Pons (tissue), 1 donor: ENCODE measurements at regions not wholly inside any gene's neighbourhood (a gene's known extent, or its start where the extent isn't known, plus 50 kb on each side); places are given as distances from the start of the nearest gene placed in this dataset.
"Not testable (repeated sequence)": the region's sequence is repeated elsewhere in the genome, so short reads cannot be mapped to it uniquely, and the experiment has no call there.

Experiments
- DNase-seq: peaks from one replicate; pipeline ENCODE4 v3.0.0-alpha.2; 2016; ENCODE audit warnings: low spot score

DNA sequence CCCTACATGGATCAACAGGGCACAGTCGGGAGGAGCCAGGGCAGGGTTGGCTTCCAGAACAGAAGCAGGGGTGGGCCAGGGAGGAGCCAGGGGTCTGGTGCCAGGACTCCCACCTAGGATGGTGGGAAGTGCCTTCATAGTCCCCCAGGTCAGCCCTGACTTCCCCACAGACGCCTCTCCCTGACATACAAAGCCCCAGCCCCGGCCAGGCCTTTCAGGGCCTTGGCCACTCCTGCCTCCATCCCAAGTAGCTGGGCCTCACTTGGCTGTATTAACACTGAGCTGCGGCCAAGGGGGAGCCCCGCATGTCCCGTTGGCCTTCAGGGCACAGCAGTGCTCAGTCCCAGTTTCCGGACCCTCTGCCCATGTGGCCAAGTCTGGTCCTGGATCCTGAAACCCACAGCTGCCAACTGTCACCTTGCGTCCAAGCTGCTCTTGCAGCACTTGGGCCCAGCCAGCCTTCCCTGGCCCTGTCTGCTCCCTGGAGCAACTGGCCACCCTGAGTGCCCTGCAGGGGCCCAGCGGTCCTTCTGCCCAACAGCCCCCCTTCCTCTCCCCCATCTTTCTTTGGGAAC is 627.8 kb downstream of the MATN1 start:
- no peak for DNase-seq

- no peak for DNase-seq
Measured at GRCh38 chr1:30095051-30095450, 628.3 kb downstream of the MATN1 start.

DNA sequence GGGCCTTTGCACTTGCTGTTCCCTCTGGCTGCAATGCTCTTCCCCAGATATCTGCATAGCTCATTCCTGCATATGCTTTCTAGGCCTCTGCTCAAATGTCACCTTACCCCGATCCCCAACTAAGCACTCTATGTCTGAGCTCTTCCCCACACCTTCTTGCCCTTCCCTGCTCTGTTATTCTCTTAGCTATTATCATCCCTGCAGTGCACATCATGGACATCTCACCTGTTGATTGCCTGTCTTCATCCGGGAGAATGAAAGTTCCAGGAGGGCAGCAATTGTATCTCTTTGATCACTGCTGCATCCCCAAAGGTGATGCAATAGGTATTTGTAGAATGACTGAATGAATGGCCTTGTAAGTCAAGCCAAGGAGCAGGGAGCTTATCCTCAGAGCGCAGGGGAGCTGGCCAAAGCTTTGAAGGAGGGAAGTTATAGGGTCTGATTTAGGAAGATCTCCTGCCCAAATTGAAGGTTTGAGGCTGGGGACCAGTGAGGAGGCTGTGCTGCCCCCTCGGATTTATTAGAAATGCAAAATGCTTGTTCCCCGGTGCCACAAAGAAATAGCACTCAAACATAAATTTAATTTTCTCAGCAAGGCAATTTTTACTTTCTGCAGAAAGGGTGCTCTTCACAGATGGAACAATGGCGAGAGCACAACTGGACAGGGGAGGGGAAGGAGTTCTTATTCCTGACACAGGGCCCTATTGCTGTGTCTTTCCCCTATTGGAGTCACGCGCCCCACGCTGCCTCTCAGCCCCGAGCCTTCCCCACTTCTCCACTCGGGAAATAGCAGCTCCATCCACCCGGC is 631.1 kb downstream of the MATN1 start:
- no peak for DNase-seq

GRCh38 chr1:30090162-30090820 is 633.1 kb downstream of the MATN1 start:
- no peak for DNase-seq

GRCh38 chr1:30089024-30089430 is 634.4 kb downstream of the MATN1 start:
- DNase-seq, result no peak

DNA sequence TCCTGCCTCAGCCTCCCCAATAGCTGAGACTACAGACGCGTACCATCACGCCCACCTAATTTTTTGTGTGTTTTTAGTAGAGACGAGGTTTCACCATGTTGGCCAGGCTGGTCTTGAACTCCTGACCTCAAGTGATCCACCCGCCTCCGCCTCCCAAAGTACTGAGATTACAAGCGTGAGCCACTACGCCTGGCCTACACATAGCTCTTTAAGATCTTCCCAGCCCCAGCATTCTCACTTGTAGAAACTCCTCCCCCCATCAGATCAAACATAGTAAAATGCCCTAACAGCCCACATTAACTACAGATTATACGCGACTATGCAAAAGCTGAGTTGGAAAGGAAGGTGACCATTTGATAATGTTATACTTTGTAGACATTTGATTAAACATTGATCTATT is 634.8 kb downstream of the MATN1 start:
- DNase-seq, result no peak

GRCh38 chr1:30087465-30087864 is 635.9 kb downstream of the MATN1 start:
- no peak for DNase-seq

DNA sequence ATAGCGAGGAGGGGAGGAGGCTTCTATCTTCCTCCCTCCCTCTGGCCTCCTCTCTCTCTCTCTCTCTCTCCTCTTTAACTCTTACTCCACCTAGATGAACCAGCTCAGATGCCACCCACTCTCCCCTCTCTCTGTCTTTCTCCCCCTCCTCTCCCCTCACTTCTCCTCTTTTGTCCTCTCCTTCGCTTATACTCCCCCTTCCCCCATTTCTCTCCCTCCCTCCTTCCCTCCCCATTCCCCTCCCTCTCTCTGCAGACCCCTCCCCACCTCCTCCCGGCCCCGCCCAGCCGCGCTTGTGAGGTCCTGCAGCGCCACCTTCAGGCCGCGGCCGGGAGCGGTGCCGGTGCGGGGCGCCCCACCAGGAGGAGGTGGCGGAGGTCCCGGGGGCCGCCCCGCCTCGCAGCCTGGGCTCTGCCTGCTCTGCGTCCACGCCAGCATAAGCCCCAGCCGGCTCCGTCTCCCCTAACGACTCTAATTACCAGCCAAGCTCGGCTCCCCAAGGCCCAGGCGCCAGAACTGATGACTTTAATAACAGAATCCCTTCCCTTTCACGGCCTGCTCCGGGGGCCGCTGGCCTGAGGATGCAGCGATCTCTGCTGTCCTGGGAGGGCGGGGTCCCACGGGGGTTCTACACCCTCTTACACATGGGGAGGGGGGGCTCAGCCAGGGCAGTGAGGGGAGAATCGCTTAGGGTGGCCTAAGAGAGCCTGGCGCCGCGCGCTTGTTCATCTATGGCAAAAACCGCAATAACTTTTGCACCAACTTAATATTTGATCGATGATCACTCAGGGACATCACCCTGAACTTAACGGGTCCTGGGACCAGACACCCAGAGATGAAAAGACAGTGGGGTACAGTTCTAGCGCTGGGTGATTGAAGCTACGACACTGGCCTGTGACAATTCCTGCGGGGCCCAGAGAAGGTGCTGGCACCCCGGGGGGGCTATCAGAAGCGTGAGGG is 637.3 kb downstream of the MATN1 start:
- no peak for DNase-seq

DNA sequence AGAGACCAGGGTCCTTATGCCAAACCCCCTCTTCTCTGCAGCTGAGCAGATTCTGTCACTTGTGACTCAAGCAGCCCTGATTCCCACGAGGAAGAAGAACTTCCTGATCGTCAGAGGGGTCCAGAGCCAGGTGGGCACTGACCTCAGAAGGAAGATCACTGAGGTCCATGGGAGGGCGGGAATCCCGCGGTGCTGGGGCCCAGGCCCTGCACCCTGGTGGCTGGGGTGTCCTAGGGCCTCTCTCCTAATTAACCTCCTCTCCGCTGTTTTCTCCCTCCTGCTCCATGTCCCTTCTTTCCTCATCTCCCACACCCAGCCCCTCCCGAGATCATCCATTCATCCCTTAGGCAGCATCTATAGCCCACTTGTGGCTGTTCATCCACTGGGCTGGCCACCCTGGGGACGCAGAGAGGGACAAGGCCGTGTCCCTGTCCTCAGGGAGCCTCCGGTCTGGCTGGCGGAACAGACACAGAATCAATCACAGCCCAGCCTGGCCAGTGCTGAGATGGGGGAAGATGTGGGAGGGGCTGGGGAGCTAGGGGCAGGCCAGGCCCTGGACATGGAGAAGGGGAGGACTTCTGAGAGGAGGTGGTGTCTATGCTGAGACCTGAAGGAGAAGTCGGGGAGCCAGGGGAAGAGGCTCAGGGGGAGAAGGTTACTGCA is 638.3 kb downstream of the MATN1 start:
- DNase-seq, result no peak

GRCh38 chr1:30083800-30084464 is 639.5 kb downstream of the MATN1 start:
- DNase-seq, result no peak

DNA sequence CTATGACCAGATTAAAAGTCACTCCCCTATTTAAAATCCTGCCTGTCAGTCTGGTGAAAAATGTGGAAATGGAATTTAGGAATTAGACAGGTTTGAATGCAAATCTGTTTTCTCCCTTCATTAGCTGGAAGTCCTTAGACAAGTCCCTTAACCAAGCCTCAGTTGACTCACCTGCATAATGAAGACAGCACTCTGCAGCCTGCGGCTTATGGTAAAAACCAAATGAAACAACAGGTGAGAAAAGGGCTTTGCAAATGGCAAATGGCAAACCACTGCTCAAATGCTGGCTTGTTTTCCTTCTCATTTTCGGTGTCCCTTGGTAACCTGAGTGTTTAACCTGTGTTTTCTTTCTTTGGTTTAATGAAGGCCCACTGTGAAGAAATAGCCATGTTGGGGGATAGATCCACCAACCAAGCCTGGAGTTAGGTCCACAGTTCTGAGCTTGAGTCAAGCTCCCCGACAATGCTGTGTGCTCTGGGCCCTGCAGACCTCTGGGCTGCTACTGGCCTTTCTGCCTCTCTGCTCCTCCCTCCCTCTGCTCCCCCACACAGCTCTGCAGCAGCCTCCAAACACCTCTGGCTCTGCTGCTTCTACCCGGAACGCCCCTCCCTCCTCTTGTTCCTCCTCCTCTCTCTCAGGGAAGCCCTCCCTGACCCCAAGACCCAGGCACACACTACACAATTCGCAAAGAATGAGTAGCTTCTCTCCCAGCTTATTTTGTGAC is 641.8 kb downstream of the MATN1 start:
- no peak for DNase-seq

GRCh38 chr1:30075916-30076315 is 647.5 kb downstream of the MATN1 start:
- DNase-seq, result not testable (repeated sequence)

GRCh38 chr1:30068787-30069472 is 654.5 kb downstream of the MATN1 start:
- no peak for DNase-seq

GRCh38 chr1:30064547-30064946 is 658.8 kb downstream of the MATN1 start:
- no peak for DNase-seq

GRCh38 chr1:30063621-30064280 is 659.6 kb downstream of the MATN1 start:
- DNase-seq, result no peak

- DNase-seq, result no peak
Measured at GRCh38 chr1:30061292-30062220, 661.8 kb downstream of the MATN1 start.

DNA sequence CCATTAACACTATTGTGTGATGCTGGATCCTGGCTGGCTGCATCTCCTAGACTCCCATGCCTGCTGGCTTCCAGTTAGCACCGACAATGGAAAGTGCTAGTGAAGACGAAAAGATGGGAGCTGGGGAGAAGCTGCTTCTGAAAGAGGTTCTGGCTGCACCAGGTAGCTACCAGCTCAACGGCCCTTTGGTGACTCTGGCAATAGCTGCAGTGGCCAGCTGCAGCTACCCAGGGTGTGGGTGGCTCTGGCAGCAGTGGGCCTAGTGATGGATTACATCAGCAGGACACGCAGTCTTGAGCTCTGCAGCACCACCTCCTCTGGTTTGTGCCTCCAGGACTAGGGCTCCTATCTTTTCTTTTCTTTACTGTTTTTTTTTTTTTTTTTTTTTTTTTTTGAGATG is 662.6 kb downstream of the MATN1 start:
- DNase-seq, result no peak

DNA sequence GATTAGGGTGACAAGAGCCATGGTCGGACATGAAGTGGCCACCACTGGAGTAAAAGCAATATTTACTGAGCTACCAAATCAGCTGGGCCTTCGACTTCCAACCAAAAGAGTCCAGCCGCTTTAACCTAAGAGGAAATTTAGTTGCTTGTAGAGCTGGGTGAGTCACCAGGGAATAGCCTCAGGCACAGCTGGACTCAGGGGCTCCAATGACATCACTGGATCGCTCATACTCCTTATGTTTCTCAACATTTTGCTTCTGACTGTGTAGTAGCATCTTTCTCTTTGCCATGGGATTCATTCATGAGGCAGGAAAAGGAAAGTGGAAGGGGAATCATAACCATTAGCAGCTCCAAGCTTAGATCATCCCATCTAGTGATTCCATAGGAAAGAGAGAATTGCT is 664.4 kb downstream of the MATN1 start:
- no peak for DNase-seq
